ENCODE measurements at regions not wholly inside any gene's neighbourhood (a gene's known extent, or its start where the extent isn't known, plus 50 kb on each side); places are given as distances from the start of the nearest gene placed in this dataset.
"Not testable (repeated sequence)": the region's sequence is repeated elsewhere in the genome, so short reads cannot be mapped to it uniquely, and the experiment has no call there.

- no peak overlapping the region for H3K27ac ChIP-seq (ENCODE audit: low read length)
- peaks cover 1% of the 10 kb centered on the region; the same call in 1 of the 2 replicates for H3K4me1 ChIP-seq (ENCODE audit: control insufficient read depth, insufficient read depth, low read length)
- no peak for DNase-seq (ENCODE audit: low read depth, low spot score)
- H3K9me3 ChIP-seq (ENCODE audit: control insufficient read depth, insufficient read depth, low read length): no peaks in the 10 kb centered on the region
- no peaks in the 10 kb centered on the region for H3K27me3 ChIP-seq (ENCODE audit: control insufficient read depth, insufficient read depth, low read length)
- H3K4me3 ChIP-seq (ENCODE audit: low read length): no peak overlapping the region
- no CpG with 5 or more reads among the region's 2 CpGs for WGBS (ENCODE audit: insufficient coverage, insufficient read length)
- no peaks in the 10 kb centered on the region for H3K36me3 ChIP-seq (ENCODE audit: control insufficient read depth, insufficient read depth, low read length)
Observed at GRCh38 chr12:66813137-66813892, 134.4 kb upstream of the GRIP1 start.

- Histone ChIP-seq H3K36me3 (ENCODE audit: control insufficient read depth, insufficient read depth, low read length) (no peaks in the 10 kb centered on the region), H3K4me3 (ENCODE audit: low read length) (no peak overlapping the region), H3K27ac (ENCODE audit: low read length) (no peak overlapping the region), H3K9me3 (ENCODE audit: control insufficient read depth, insufficient read depth, low read length) (no peaks in the 10 kb centered on the region), H3K27me3 (ENCODE audit: control insufficient read depth, insufficient read depth, low read length) (no peaks in the 10 kb centered on the region), H3K4me1 (ENCODE audit: control insufficient read depth, insufficient read depth, low read length) (no peaks in the 10 kb centered on the region)
- no peak for DNase-seq (ENCODE audit: low read depth, low spot score)
Observed at GRCh38 chr12:66819587-66819986, 140.7 kb upstream of the GRIP1 start.

GRCh38 chr12:66822961-66823360 is 144.1 kb upstream of the GRIP1 start:
- H3K36me3 ChIP-seq (ENCODE audit: control insufficient read depth, insufficient read depth, low read length): no peaks in the 10 kb centered on the region
- DNase-seq (ENCODE audit: low read depth, low spot score): no peak
- no peak overlapping the region for H3K4me3 ChIP-seq (ENCODE audit: low read length)
- no peaks in the 10 kb centered on the region for H3K4me1 ChIP-seq (ENCODE audit: control insufficient read depth, insufficient read depth, low read length)
- no peaks in the 10 kb centered on the region for H3K27me3 ChIP-seq (ENCODE audit: control insufficient read depth, insufficient read depth, low read length)
- H3K27ac ChIP-seq (ENCODE audit: low read length): no peak overlapping the region
- no peaks in the 10 kb centered on the region for H3K9me3 ChIP-seq (ENCODE audit: control insufficient read depth, insufficient read depth, low read length)

- no peaks in the 10 kb centered on the region for H3K4me1 ChIP-seq (ENCODE audit: control insufficient read depth, insufficient read depth, low read length)
- no peaks in the 10 kb centered on the region for H3K36me3 ChIP-seq (ENCODE audit: control insufficient read depth, insufficient read depth, low read length)
- no peaks in the 10 kb centered on the region for H3K27me3 ChIP-seq (ENCODE audit: control insufficient read depth, insufficient read depth, low read length)
- no peak overlapping the region for H3K27ac ChIP-seq (ENCODE audit: low read length)
- H3K4me3 ChIP-seq (ENCODE audit: low read length): no peak overlapping the region
- H3K9me3 ChIP-seq (ENCODE audit: control insufficient read depth, insufficient read depth, low read length): no peaks in the 10 kb centered on the region
- no CpG with 5 or more reads among the region's 5 CpGs for WGBS (ENCODE audit: insufficient coverage, insufficient read length)
- DNase-seq (ENCODE audit: low read depth, low spot score): no peak
Observed at GRCh38 chr12:66823857-66824570, 145.1 kb upstream of the GRIP1 start.

- not testable (repeated sequence) for DNase-seq (ENCODE audit: low read depth, low spot score); H3K4me3 ChIP-seq (ENCODE audit: low read length); H3K27ac ChIP-seq (ENCODE audit: low read length); H3K9me3 ChIP-seq (ENCODE audit: control insufficient read depth, insufficient read depth, low read length); H3K27me3 ChIP-seq (ENCODE audit: control insufficient read depth, insufficient read depth, low read length); H3K36me3 ChIP-seq (ENCODE audit: control insufficient read depth, insufficient read depth, low read length); H3K4me1 ChIP-seq (ENCODE audit: control insufficient read depth, insufficient read depth, low read length)
- WGBS (ENCODE audit: insufficient coverage, insufficient read length): no CpG with 5 or more reads among the region's 2 CpGs
Observed at GRCh38 chr12:66825921-66826320, 147.0 kb upstream of the GRIP1 start.

- H3K9me3 ChIP-seq (ENCODE audit: control insufficient read depth, insufficient read depth, low read length): no peaks in the 10 kb centered on the region
- no peak for DNase-seq (ENCODE audit: low read depth, low spot score)
- no peaks in the 10 kb centered on the region for H3K27me3 ChIP-seq (ENCODE audit: control insufficient read depth, insufficient read depth, low read length)
- WGBS (ENCODE audit: insufficient coverage, insufficient read length): no CpG with 5 or more reads among the region's 3 CpGs
- H3K4me1 ChIP-seq (ENCODE audit: control insufficient read depth, insufficient read depth, low read length): no peaks in the 10 kb centered on the region
- H3K36me3 ChIP-seq (ENCODE audit: control insufficient read depth, insufficient read depth, low read length): no peaks in the 10 kb centered on the region
- no peak overlapping the region for H3K4me3 ChIP-seq (ENCODE audit: low read length)
- H3K27ac ChIP-seq (ENCODE audit: low read length): no peak overlapping the region
Observed at GRCh38 chr12:66829660-66830325, 150.9 kb upstream of the GRIP1 start.

- Histone ChIP-seq H3K27me3 (ENCODE audit: control insufficient read depth, insufficient read depth, low read length) (no peaks in the 10 kb centered on the region), H3K9me3 (ENCODE audit: control insufficient read depth, insufficient read depth, low read length) (no peaks in the 10 kb centered on the region)
- DNase-seq (ENCODE audit: low read depth, low spot score): no peak
Observed at GRCh38 chr12:66831495-66831894, 152.6 kb upstream of the GRIP1 start.

GRCh38 chr12:66832997-66833396 is 154.1 kb upstream of the GRIP1 start:
- WGBS (ENCODE audit: insufficient coverage, insufficient read length): no CpG with 5 or more reads among the region's 2 CpGs

More at GRCh38 chr12:66831495-66831894, 152.6 kb upstream of the GRIP1 start:
- Histone ChIP-seq H3K27ac (ENCODE audit: low read length) (no peak overlapping the region), H3K36me3 (ENCODE audit: control insufficient read depth, insufficient read depth, low read length) (no peaks in the 10 kb centered on the region), H3K4me1 (ENCODE audit: control insufficient read depth, insufficient read depth, low read length) (no peaks in the 10 kb centered on the region), H3K4me3 (ENCODE audit: low read length) (no peak overlapping the region)
- no CpG with 5 or more reads among the region's 4 CpGs for WGBS (ENCODE audit: insufficient coverage, insufficient read length)

GRCh38 chr12:66836623-66837310 is 157.9 kb upstream of the GRIP1 start:
- no peak overlapping the region for H3K27ac ChIP-seq (ENCODE audit: low read length)
- no peak overlapping the region for H3K4me3 ChIP-seq (ENCODE audit: low read length)
- H3K9me3 ChIP-seq (ENCODE audit: control insufficient read depth, insufficient read depth, low read length): no peaks in the 10 kb centered on the region
- no peaks in the 10 kb centered on the region for H3K4me1 ChIP-seq (ENCODE audit: control insufficient read depth, insufficient read depth, low read length)
- WGBS (ENCODE audit: insufficient coverage, insufficient read length): no CpG with 5 or more reads among the region's 1 CpG
- DNase-seq (ENCODE audit: low read depth, low spot score): no peak
- no peaks in the 10 kb centered on the region for H3K36me3 ChIP-seq (ENCODE audit: control insufficient read depth, insufficient read depth, low read length)
- no peaks in the 10 kb centered on the region for H3K27me3 ChIP-seq (ENCODE audit: control insufficient read depth, insufficient read depth, low read length)

More at GRCh38 chr12:66832997-66833396, 154.1 kb upstream of the GRIP1 start:
- no peaks in the 10 kb centered on the region for H3K36me3 ChIP-seq (ENCODE audit: control insufficient read depth, insufficient read depth, low read length)
- H3K9me3 ChIP-seq (ENCODE audit: control insufficient read depth, insufficient read depth, low read length): no peaks in the 10 kb centered on the region
- H3K4me3 ChIP-seq (ENCODE audit: low read length): no peak overlapping the region
- no peak overlapping the region for H3K27ac ChIP-seq (ENCODE audit: low read length)
- no peaks in the 10 kb centered on the region for H3K4me1 ChIP-seq (ENCODE audit: control insufficient read depth, insufficient read depth, low read length)
- no peak for DNase-seq (ENCODE audit: low read depth, low spot score)
- no peaks in the 10 kb centered on the region for H3K27me3 ChIP-seq (ENCODE audit: control insufficient read depth, insufficient read depth, low read length)

- H3K27ac ChIP-seq (ENCODE audit: low read length): no peak overlapping the region
- H3K4me3 ChIP-seq (ENCODE audit: low read length): no peak overlapping the region
- no peaks in the 10 kb centered on the region for H3K4me1 ChIP-seq (ENCODE audit: control insufficient read depth, insufficient read depth, low read length)
- DNase-seq (ENCODE audit: low read depth, low spot score): no peak
- no CpG with 5 or more reads among the region's 1 CpG for WGBS (ENCODE audit: insufficient coverage, insufficient read length)
- H3K27me3 ChIP-seq (ENCODE audit: control insufficient read depth, insufficient read depth, low read length): no peaks in the 10 kb centered on the region
- no peaks in the 10 kb centered on the region for H3K9me3 ChIP-seq (ENCODE audit: control insufficient read depth, insufficient read depth, low read length)
- no peaks in the 10 kb centered on the region for H3K36me3 ChIP-seq (ENCODE audit: control insufficient read depth, insufficient read depth, low read length)
Observed at GRCh38 chr12:66837311-66837627, 158.4 kb upstream of the GRIP1 start.
